ENCODE measurements at regions not wholly inside any gene's neighbourhood (a gene's known extent, or its start where the extent isn't known, plus 50 kb on each side); places are given as distances from the start of the nearest gene placed in this dataset.

GRCh38 chr9:78713614-78714405 lies 416.9 kb downstream of the PSAT1 start:
- TF ChIP-seq CTCF (IDR thresholded peaks at IDR 0.05), result no peak
- TF ChIP-seq POLR2A (IDR thresholded peaks at IDR 0.05), result no peak
- no peak for TF ChIP-seq POLR2AphosphoS5 (IDR thresholded peaks at IDR 0.05)

Measured in transverse colon (tissue), 4 donors.